K562 (cell line): ENCODE measurements at regions not wholly inside any gene's neighbourhood (a gene's known extent, or its start where the extent isn't known, plus 50 kb on each side); places are given as distances from the start of the nearest gene placed in this dataset.

ENCODE experiments used
- FOSL1 ChIP-seq: fragments of 200-800 bp; sonication (Bioruptor generic); conservative IDR thresholded peaks from 2 replicates; pipeline ENCODE4 v1.6.1; 2016; ENCODE audit warnings: missing genetic modification characterization, missing compliant biosample characterization
- FOXJ3 ChIP-seq: sonication (generic); formaldehyde crosslinking; IDR thresholded peaks from 2 replicates; pipeline ENCODE4 v1.4.0; 2020; ENCODE audit warnings: mild to moderate bottlenecking, missing genetic modification reagents
- PHF21A ChIP-seq: fragments of 450-650 bp; IDR thresholded peaks from 2 replicates; pipeline ENCODE4 v1.6.1; 2017; ENCODE audit warnings: low read depth, borderline replicate concordance
- ZNF639 ChIP-seq, 2 experiments: fragments of 200-800 bp in 1 of 2; sonication (Bioruptor generic) in 1 of 2; sonication (generic) in 1 of 2; formaldehyde crosslinking in 1 of 2; IDR thresholded peaks in 1 of 2; conservative IDR thresholded peaks in 1 of 2; 2 replicates each; pipeline versions ENCODE4 v1.5.0 to v1.6.1; 2016 to 2020; ENCODE audit warnings: missing compliant biosample characterization in 1 of 2, missing genetic modification characterization in 1 of 2, missing genetic modification reagents in 1 of 2

GRCh38 chr4:177119021-177119471, 190.6 kb upstream of the NEIL3 start:
- no peak for TF ChIP-seq FOXJ3 (CRISPR knock-in tag)
- no peak for TF ChIP-seq PHF21A
- TF ChIP-seq ZNF639 (CRISPR knock-in tag; conservative IDR thresholded peaks at IDR 0.05 in 1 of 2, IDR thresholded peaks at IDR 0.05 in 1 of 2), result no peak
- TF ChIP-seq FOSL1 (tag), result no peak
